GM12892 (cell line): ENCODE measurements at regions not wholly inside any gene's neighbourhood (a gene's known extent, or its start where the extent isn't known, plus 50 kb on each side); places are given as distances from the start of the nearest gene placed in this dataset.

ENCODE experiments used
- POLR2A ChIP-seq: IDR thresholded peaks from 2 replicates; pipeline ENCODE4 v1.6.1; 2011; ENCODE audit warnings: low read depth, low read length, control low read depth
- POLR2AphosphoS5 ChIP-seq: IDR thresholded peaks from 2 replicates; pipeline ENCODE4 v1.6.1; 2011; ENCODE audit warnings: low read depth, low read length, control low read depth
- TAF1 ChIP-seq: IDR thresholded peaks from 2 replicates; pipeline ENCODE4 v1.6.1; 2011; ENCODE audit warnings: low read depth, mild to moderate bottlenecking, control low read depth, low read length, borderline replicate concordance

DNA sequence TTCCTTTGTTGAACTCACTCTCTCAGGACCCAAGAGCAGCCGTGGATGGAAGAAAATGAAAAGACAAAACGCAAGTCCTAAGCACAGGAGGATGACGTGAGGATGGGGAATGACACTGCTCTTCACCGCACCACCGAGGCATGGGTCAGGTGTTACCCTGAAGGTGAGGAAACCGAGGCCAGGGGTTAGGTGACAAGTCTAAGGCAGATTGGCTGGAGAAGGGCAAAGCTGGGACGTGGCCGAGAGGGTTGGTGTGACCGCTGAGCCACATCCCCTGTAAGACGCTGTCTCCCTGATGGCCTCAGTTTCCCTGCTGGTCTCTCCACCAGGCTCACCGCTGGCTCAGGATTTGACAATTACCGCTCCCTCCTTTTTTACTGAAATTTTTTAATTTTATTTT is 284.4 kb downstream of the CTTN start:
- TF ChIP-seq POLR2A (no peak), POLR2AphosphoS5 (no peak), TAF1 (no peak)
